ENCODE measurements at regions not wholly inside any gene's neighbourhood (a gene's known extent, or its start where the extent isn't known, plus 50 kb on each side); places are given as distances from the start of the nearest gene placed in this dataset.

GRCh38 chr2:217626926-217627325, 375.9 kb downstream of the TNS1 start:
- no peak for DNase-seq (ENCODE audit: low read depth in 1 of 2, low spot score in 1 of 2)

GRCh38 chr2:217625557-217626169, 377.1 kb downstream of the TNS1 start:
- DNase-seq (ENCODE audit: low read depth in 1 of 2, low spot score in 1 of 2), result no peak

GRCh38 chr2:217623281-217623912, 379.4 kb downstream of the TNS1 start:
- DNase-seq (ENCODE audit: low read depth in 1 of 2, low spot score in 1 of 2), result no peak

GRCh38 chr2:217622205-217623060, 380.4 kb downstream of the TNS1 start:
- DNase-seq (ENCODE audit: low read depth in 1 of 2, low spot score in 1 of 2), result no peak

- DNase-seq (ENCODE audit: low read depth in 1 of 2, low spot score in 1 of 2), result no peak
These were observed 381.4 kb downstream of the TNS1 start for GRCh38 chr2:217621391-217621801.

- DNase-seq (ENCODE audit: low read depth in 1 of 2, low spot score in 1 of 2), result no peak
These were observed 384.1 kb downstream of the TNS1 start for GRCh38 chr2:217618744-217619143.

- DNase-seq (ENCODE audit: low read depth in 1 of 2, low spot score in 1 of 2), result no peak
These were observed 385.2 kb downstream of the TNS1 start for GRCh38 chr2:217617616-217618022.

- no peak for DNase-seq (ENCODE audit: low read depth in 1 of 2, low spot score in 1 of 2)
These were observed 385.9 kb downstream of the TNS1 start for GRCh38 chr2:217616936-217617335.

GRCh38 chr2:217615171-217615570, 387.6 kb downstream of the TNS1 start:
- no peak for DNase-seq (ENCODE audit: low read depth in 1 of 2, low spot score in 1 of 2)

- DNase-seq (ENCODE audit: low read depth in 1 of 2, low spot score in 1 of 2), result no peak
These were observed 388.3 kb downstream of the TNS1 start for GRCh38 chr2:217614498-217614897.

- DNase-seq (ENCODE audit: low read depth in 1 of 2, low spot score in 1 of 2), result no peak
These were observed 388.7 kb downstream of the TNS1 start for GRCh38 chr2:217614096-217614495.

- no peak for DNase-seq (ENCODE audit: low read depth in 1 of 2, low spot score in 1 of 2)
These were observed 389.9 kb downstream of the TNS1 start for GRCh38 chr2:217612920-217613319.

GRCh38 chr2:217612211-217612610, 390.6 kb downstream of the TNS1 start:
- no peak for DNase-seq (ENCODE audit: low read depth in 1 of 2, low spot score in 1 of 2)

GRCh38 chr2:217611626-217612127, 391.1 kb downstream of the TNS1 start:
- DNase-seq (ENCODE audit: low read depth in 1 of 2, low spot score in 1 of 2), result no peak

GRCh38 chr2:217611056-217611455, 391.7 kb downstream of the TNS1 start:
- DNase-seq (ENCODE audit: low read depth in 1 of 2, low spot score in 1 of 2), result no peak

- peak; percentile 22 to 44 for DNase-seq (ENCODE audit: low read depth in 1 of 2, low spot score in 1 of 2)
These were observed 392.4 kb downstream of the TNS1 start for GRCh38 chr2:217610401-217610814.

- no peak for DNase-seq (ENCODE audit: low read depth in 1 of 2, low spot score in 1 of 2)
These were observed 392.8 kb downstream of the TNS1 start for GRCh38 chr2:217609952-217610351.

- DNase-seq (ENCODE audit: low read depth in 1 of 2, low spot score in 1 of 2), result no peak
These were observed 396.5 kb downstream of the TNS1 start for GRCh38 chr2:217606296-217606695.

GRCh38 chr2:217604527-217605194, 398.1 kb downstream of the TNS1 start:
- DNase-seq (ENCODE audit: low read depth in 1 of 2, low spot score in 1 of 2), result no peak

GRCh38 chr2:217601601-217602000, 401.2 kb downstream of the TNS1 start:
- no peak for DNase-seq (ENCODE audit: low read depth in 1 of 2, low spot score in 1 of 2)

- no peak for DNase-seq (ENCODE audit: low read depth in 1 of 2, low spot score in 1 of 2)
These were observed 402.9 kb downstream of the TNS1 start for GRCh38 chr2:217599906-217600305.

Measured in activated CD4-positive, alpha-beta T cell treated with anti-CD3 and anti-CD28 coated beads, Interleukin-2, amount 50 U/mL, for 24 hours (primary cell).